NCI-H774 (cell line): ENCODE measurements at regions not wholly inside any gene's neighbourhood (a gene's known extent, or its start where the extent isn't known, plus 50 kb on each side); places are given as distances from the start of the nearest gene placed in this dataset.

ENCODE experiments used
- DNase-seq: peaks from one replicate; lab custom pipeline; 2025; lab: John Stamatoyannopoulos, UW

- no peak for DNase-seq
Observed at GRCh38 chr3:158970006-158970405, 168.2 kb downstream of the MFSD1 start.

- DNase-seq = no peak
Observed at GRCh38 chr3:158974904-158975303, 173.1 kb downstream of the MFSD1 start.

- no peak for DNase-seq
Observed at GRCh38 chr3:158976966-158977365, 175.1 kb downstream of the MFSD1 start.

GRCh38 chr3:158977497-158977896 is 175.6 kb downstream of the MFSD1 start:
- DNase-seq = no peak

- no peak for DNase-seq
Observed at GRCh38 chr3:158983216-158984099, 181.6 kb downstream of the MFSD1 start.

- DNase-seq = peak; percentile 54
Observed at GRCh38 chr3:158991146-158991705, 189.4 kb downstream of the MFSD1 start.

- DNase-seq = no peak
Observed at GRCh38 chr3:158992463-158992862, 190.6 kb downstream of the MFSD1 start.

GRCh38 chr3:158994386-158994785 is 192.5 kb downstream of the MFSD1 start:
- no peak for DNase-seq

GRCh38 chr3:159001711-159002110 is 199.9 kb downstream of the MFSD1 start:
- no peak for DNase-seq

- no peak for DNase-seq
Observed at GRCh38 chr3:159005137-159005536, 203.3 kb downstream of the MFSD1 start.

GRCh38 chr3:159007331-159007730 is 205.5 kb downstream of the MFSD1 start:
- no peak for DNase-seq

GRCh38 chr3:159008401-159008800 is 206.5 kb downstream of the MFSD1 start:
- no peak for DNase-seq

- DNase-seq = no peak
Observed at GRCh38 chr3:159018341-159018740, 216.5 kb downstream of the MFSD1 start.

- DNase-seq = no peak
Observed at GRCh38 chr3:159025733-159026132, 223.9 kb downstream of the MFSD1 start.

GRCh38 chr3:159026510-159026909 is 224.7 kb downstream of the MFSD1 start:
- no peak for DNase-seq

- DNase-seq = no peak
Observed at GRCh38 chr3:159028706-159029105, 226.9 kb downstream of the MFSD1 start.

GRCh38 chr3:159029306-159030026 is 227.6 kb downstream of the MFSD1 start:
- no peak for DNase-seq

- no peak for DNase-seq
Observed at GRCh38 chr3:159030138-159030670, 228.3 kb downstream of the MFSD1 start.

- DNase-seq = no peak
Observed at GRCh38 chr3:159030886-159031679, 229.2 kb downstream of the MFSD1 start.

GRCh38 chr3:159032311-159032710 is 230.5 kb downstream of the MFSD1 start:
- no peak for DNase-seq

GRCh38 chr3:159038405-159038804 is 236.6 kb downstream of the MFSD1 start:
- no peak for DNase-seq

GRCh38 chr3:159039286-159039685 is 237.4 kb downstream of the MFSD1 start:
- DNase-seq = no peak
